ENCODE measurements at regions not wholly inside any gene's neighbourhood (a gene's known extent, or its start where the extent isn't known, plus 50 kb on each side); places are given as distances from the start of the nearest gene placed in this dataset.

- peak in 3 of 8 donors; percentile 25 to 63 (median 36) for ATAC-seq
- no peak for DNase-seq
- peak overlapping the region in 2 of 10 donors; percentile 13 to 21 for H3K27ac ChIP-seq
- WGBS, 2 donors = 53 to 57% methylated on average over 8 of the region's 8 CpGs
- TF ChIP-seq CTCF (IDR thresholded peaks at IDR 0.05) = no peak
- H3K27me3 ChIP-seq = peaks cover 0 to 5% (median 0%) of the 10 kb centered on the region in 7 donors
- H3K9me3 ChIP-seq = no peaks in the 10 kb centered on the region
- no peaks in the 10 kb centered on the region for H3K36me3 ChIP-seq
- peaks cover 0 to 38% (median 11%) of the 10 kb centered on the region in 9 donors for H3K4me1 ChIP-seq
- H3K4me3 ChIP-seq = no peak overlapping the region
- intact Hi-C loops (cut with DNase I) = no loop called here
Observed at GRCh38 chr1:244212797-244213475, 161.9 kb downstream of the ZBTB18 start.

GRCh38 chr1:244214009-244214967, 163.2 kb downstream of the ZBTB18 start:
- Histone ChIP-seq H3K27me3 (peaks cover 0 to 7% (median 0%) of the 10 kb centered on the region in 7 donors), H3K27ac (peak overlapping the region in 3 of 10 donors; percentile 18 to 61 (median 42)), H3K4me1 (peaks cover 0 to 28% (median 8%) of the 10 kb centered on the region in 9 donors), H3K36me3 (no peaks in the 10 kb centered on the region), H3K9me3 (no peaks in the 10 kb centered on the region), H3K4me3 (no peak overlapping the region)
- 49 to 50% methylated on average over 17 of the region's 17 CpGs for WGBS, 2 donors
- DNase-seq (no peak), ATAC-seq (peak; percentile 19 to 89 (median 48))
- no peak for TF ChIP-seq CTCF (IDR thresholded peaks at IDR 0.05)
- intact Hi-C loops (cut with DNase I) = no loop called here

GRCh38 chr1:244216836-244217235, 165.8 kb downstream of the ZBTB18 start:
- Histone ChIP-seq H3K9me3 (no peaks in the 10 kb centered on the region), H3K4me3 (no peak overlapping the region), H3K36me3 (no peaks in the 10 kb centered on the region), H3K4me1 (peaks cover 0 to 20% (median 8%) of the 10 kb centered on the region in 9 donors), H3K27ac (no peak overlapping the region), H3K27me3 (peaks cover 0 to 7% (median 0%) of the 10 kb centered on the region in 7 donors)
- TF ChIP-seq CTCF (IDR thresholded peaks at IDR 0.05) = no peak
- intact Hi-C loops (cut with DNase I) = no loop called here
- 95 to 98% methylated on average over 5 of the region's 5 CpGs for WGBS, 2 donors
- DNase-seq (no peak), ATAC-seq (no peak)

DNA sequence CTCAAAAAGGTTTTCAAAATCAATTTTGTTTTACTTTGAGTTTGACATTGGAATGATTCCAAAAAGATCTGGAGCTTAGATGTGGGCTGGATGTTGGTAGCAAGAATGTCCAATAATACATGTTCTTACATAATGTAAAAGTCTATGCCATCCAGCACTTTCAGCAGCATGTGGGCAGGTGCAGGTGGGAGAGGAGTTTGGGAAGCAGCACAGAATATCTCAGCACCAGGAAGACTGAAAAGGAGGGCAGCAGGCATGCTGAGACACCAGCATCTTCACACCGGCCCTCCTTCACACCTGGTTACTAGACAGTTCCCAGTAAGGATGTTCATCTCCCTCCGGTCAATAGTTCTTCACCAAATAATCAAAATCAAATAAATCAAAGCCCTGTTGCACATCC, 166.6 kb downstream of the ZBTB18 start:
- intact Hi-C loops (cut with DNase I) = no loop called here
- peaks cover 0 to 18% (median 8%) of the 10 kb centered on the region in 9 donors for H3K4me1 ChIP-seq
- WGBS, 2 donors = 97 to 99% methylated on average over 2 of the region's 2 CpGs
- TF ChIP-seq CTCF (IDR thresholded peaks at IDR 0.05) = no peak
- no peak overlapping the region for H3K27ac ChIP-seq
- no peaks in the 10 kb centered on the region for H3K36me3 ChIP-seq
- no peaks in the 10 kb centered on the region for H3K9me3 ChIP-seq
- ATAC-seq (no peak), DNase-seq (no peak)
- H3K4me3 ChIP-seq = no peak overlapping the region
- H3K27me3 ChIP-seq = peaks cover 0 to 7% (median 0%) of the 10 kb centered on the region in 7 donors
